Tibial nerve (tissue), 4 donors: ENCODE measurements at regions not wholly inside any gene's neighbourhood (a gene's known extent, or its start where the extent isn't known, plus 50 kb on each side); places are given as distances from the start of the nearest gene placed in this dataset.

Source experiments
- DNase-seq, 2 donors: peaks; one replicate each; pipeline ENCODE4 v3.0.0-alpha.2; 2019; ENCODE audit warnings: low spot score in 2 of 2
- H3K27ac ChIP-seq, 4 donors: fragments of 200-600 bp; sonication (generic) in 3 of 4; one replicate each; pipeline ENCODE4 v1.5.1; 2017 to 2019; ENCODE audit warnings: mild to moderate bottlenecking in 1 of 4
- H3K27me3 ChIP-seq, 2 donors: fragments of 200-600 bp; sonication (generic) in 1 of 2; one replicate each; pipeline versions ENCODE4 v1.5.1 to v1.6.0; 2017 to 2019
- H3K36me3 ChIP-seq, 3 donors: fragments of 200-600 bp; sonication (generic); one replicate each; pipeline ENCODE4 v1.5.1; 2018 to 2019
- H3K4me1 ChIP-seq, 4 donors: fragments of 200-600 bp; sonication (generic) in 3 of 4; one replicate each; pipeline ENCODE4 v1.5.1; 2017 to 2019
- H3K4me3 ChIP-seq, 4 donors: fragments of 200-600 bp; sonication (generic) in 3 of 4; one replicate each; pipeline ENCODE4 v1.5.1; 2017 to 2019; ENCODE audit warnings: mild to moderate bottlenecking in 1 of 4, moderate library complexity in 1 of 4
- H3K9me3 ChIP-seq, 4 donors: fragments of 200-600 bp; sonication (generic) in 3 of 4; one replicate each; pipeline ENCODE4 v1.5.1; 2017 to 2019
- CTCF ChIP-seq, 5 experiments: fragments of 200-600 bp in 3 of 5; fragments of 450-650 bp in 2 of 5; sonication (generic) in 3 of 5; IDR thresholded peaks; one replicate each; pipeline ENCODE4 v1.5.1; 2016 to 2019; ENCODE audit warnings: antibody characterized with exemption in 5 of 5, mild to moderate bottlenecking in 3 of 5, moderate library complexity in 2 of 5
- EP300 ChIP-seq, 2 donors: sonication (generic); formaldehyde crosslinking; IDR thresholded peaks; one replicate each; pipeline ENCODE4 v1.6.1; 2017; ENCODE audit warnings: antibody characterized with exemption in 2 of 2, mild to moderate bottlenecking in 1 of 2
- POLR2A ChIP-seq, 2 donors: fragments of 450-650 bp; IDR thresholded peaks; one replicate each; pipeline ENCODE4 v1.6.1; 2017; ENCODE audit warnings: antibody characterized with exemption in 2 of 2, mild to moderate bottlenecking in 2 of 2, moderate library complexity in 2 of 2
- WGBS, 2 donors: methylation state at CpG; one replicate each; pipeline ENCODE4 v1.1.5; 2018; 5-methylcytosine and 5-hydroxymethylcytosine counted together

GRCh38 chr12:114789821-114790220, 105.8 kb upstream of the TBX3 start:
- no peak for TF ChIP-seq EP300 (IDR thresholded peaks at IDR 0.05)
- no peak for TF ChIP-seq POLR2A (IDR thresholded peaks at IDR 0.05)
- H3K27me3 ChIP-seq = no peaks in the 10 kb centered on the region

GRCh38 chr12:114789276-114789675, 105.3 kb upstream of the TBX3 start:
- no peak for DNase-seq
- no peaks in the 10 kb centered on the region for H3K27me3 ChIP-seq
- no peaks in the 10 kb centered on the region for H3K4me1 ChIP-seq
- H3K9me3 ChIP-seq = no peaks in the 10 kb centered on the region
- H3K4me3 ChIP-seq = no peak overlapping the region
- no peak for TF ChIP-seq CTCF (IDR thresholded peaks at IDR 0.05)
- TF ChIP-seq POLR2A (IDR thresholded peaks at IDR 0.05) = no peak
- TF ChIP-seq EP300 (IDR thresholded peaks at IDR 0.05) = no peak
- WGBS, 2 donors = 95 to 98% methylated on average over 3 of the region's 3 CpGs
- no peaks in the 10 kb centered on the region for H3K36me3 ChIP-seq
- no peak overlapping the region for H3K27ac ChIP-seq

More at GRCh38 chr12:114789821-114790220, 105.8 kb upstream of the TBX3 start:
- WGBS, 2 donors = 87 to 89% methylated on average over 5 of the region's 5 CpGs
- DNase-seq = no peak
- H3K4me1 ChIP-seq = no peaks in the 10 kb centered on the region
- no peaks in the 10 kb centered on the region for H3K36me3 ChIP-seq
- no peak overlapping the region for H3K27ac ChIP-seq
- H3K9me3 ChIP-seq = no peaks in the 10 kb centered on the region
- H3K4me3 ChIP-seq = no peak overlapping the region

GRCh38 chr12:114784526-114784925, 100.6 kb upstream of the TBX3 start:
- Histone ChIP-seq H3K27ac (no peak overlapping the region), H3K9me3 (no peaks in the 10 kb centered on the region), H3K36me3 (no peaks in the 10 kb centered on the region), H3K4me3 (no peak overlapping the region), H3K4me1 (no peaks in the 10 kb centered on the region), H3K27me3 (no peaks in the 10 kb centered on the region)
- DNase-seq = no peak
- no peak for TF ChIP-seq EP300 (IDR thresholded peaks at IDR 0.05)
- 58% methylated on average over 3 of the region's 3 CpGs for WGBS, 2 donors

- H3K9me3 ChIP-seq = no peaks in the 10 kb centered on the region
- H3K36me3 ChIP-seq = no peaks in the 10 kb centered on the region
- H3K4me3 ChIP-seq = no peak overlapping the region
- WGBS, 2 donors = 47 to 52% methylated on average over 8 of the region's 8 CpGs
- H3K27me3 ChIP-seq = no peaks in the 10 kb centered on the region
- no peak overlapping the region for H3K27ac ChIP-seq
- TF ChIP-seq POLR2A (IDR thresholded peaks at IDR 0.05) = no peak
- no peak for TF ChIP-seq EP300 (IDR thresholded peaks at IDR 0.05)
- no peak for TF ChIP-seq CTCF (IDR thresholded peaks at IDR 0.05)
- no peak for DNase-seq
- H3K4me1 ChIP-seq = no peaks in the 10 kb centered on the region
These were observed 99.2 kb upstream of the TBX3 start for GRCh38 chr12:114783089-114783618.

GRCh38 chr12:114780746-114781399, 96.9 kb upstream of the TBX3 start:
- no peaks in the 10 kb centered on the region for H3K36me3 ChIP-seq
- H3K27ac ChIP-seq = no peak overlapping the region
- no peaks in the 10 kb centered on the region for H3K27me3 ChIP-seq
- 64 to 68% methylated on average over 5 of the region's 5 CpGs for whole genome bisulfite sequencing, 2 donors
- DNase-seq = no peak
- no peak overlapping the region for H3K4me3 ChIP-seq
- TF ChIP-seq CTCF (IDR thresholded peaks at IDR 0.05) (no peak), EP300 (IDR thresholded peaks at IDR 0.05) (no peak), POLR2A (IDR thresholded peaks at IDR 0.05) (no peak)
- no peaks in the 10 kb centered on the region for H3K4me1 ChIP-seq
- H3K9me3 ChIP-seq = no peaks in the 10 kb centered on the region

GRCh38 chr12:114779647-114780046, 95.7 kb upstream of the TBX3 start:
- DNase-seq = no peak
- TF ChIP-seq POLR2A (IDR thresholded peaks at IDR 0.05) (no peak), CTCF (IDR thresholded peaks at IDR 0.05) (no peak), EP300 (IDR thresholded peaks at IDR 0.05) (no peak)

More at GRCh38 chr12:114779647-114780046, 95.7 kb upstream of the TBX3 start:
- no peaks in the 10 kb centered on the region for H3K9me3 ChIP-seq
- no peaks in the 10 kb centered on the region for H3K36me3 ChIP-seq
- H3K27ac ChIP-seq = no peak overlapping the region
- H3K27me3 ChIP-seq = no peaks in the 10 kb centered on the region
- H3K4me1 ChIP-seq = no peaks in the 10 kb centered on the region
- no peak overlapping the region for H3K4me3 ChIP-seq
